Natural killer cell (primary cell): ENCODE measurements at regions not wholly inside any gene's neighbourhood (a gene's known extent, or its start where the extent isn't known, plus 50 kb on each side); places are given as distances from the start of the nearest gene placed in this dataset.
"Not testable (repeated sequence)": the region's sequence is repeated elsewhere in the genome, so short reads cannot be mapped to it uniquely, and the experiment has no call there.

ENCODE experiments used
- ATAC-seq, 3 donors: fragments of 150-1000 bp in 2 of 3; fragments of 200-7000 bp in 1 of 3; cut with Tn5 transposase; 1 replicate in 1 of 3; 2 replicates in 2 of 3; pipeline ENCODE4 v1.10.0; 2021; ENCODE audit warnings: mild to moderate bottlenecking in 2 of 3, moderate library complexity in 2 of 3
- DNase-seq, 2 donors: peaks; one replicate each; pipeline versions ENCODE4 v3.0.0 to v3.0.0-alpha.2; 2013 to 2021; ENCODE audit warnings: mixed read lengths in 1 of 2
- H3K27ac ChIP-seq: one replicate; pipeline ENCODE4 v1.5.1; 2013; ENCODE audit warnings: mild to moderate bottlenecking, low read length
- H3K27me3 ChIP-seq: one replicate; pipeline ENCODE4 v1.6.1; 2013; ENCODE audit warnings: low read length; ENCODE audit not compliant: control insufficient read depth, insufficient read depth
- H3K36me3 ChIP-seq: one replicate; pipeline ENCODE4 v1.6.1; 2013; ENCODE audit warnings: low read length; ENCODE audit not compliant: control insufficient read depth, insufficient read depth
- H3K4me1 ChIP-seq: one replicate; pipeline ENCODE4 v1.6.1; 2013; ENCODE audit warnings: low read length; ENCODE audit not compliant: control insufficient read depth, insufficient read depth
- H3K4me3 ChIP-seq: one replicate; pipeline ENCODE4 v1.5.1; 2013; ENCODE audit warnings: low read length
- H3K9me3 ChIP-seq: one replicate; pipeline ENCODE4 v1.6.1; 2013; ENCODE audit warnings: low read length; ENCODE audit not compliant: control insufficient read depth, insufficient read depth
- H3K27ac Mint-ChIP-seq, 2 donors: one replicate each; pipeline ENCODE4 v1.8.0; 2022; ENCODE audit warnings: mild to moderate bottlenecking in 2 of 2, mixed read lengths in 2 of 2, moderate library complexity in 1 of 2
- H3K27me3 Mint-ChIP-seq, 2 donors: one replicate each; pipeline ENCODE4 v1.8.0; 2022; ENCODE audit warnings: low read depth in 2 of 2, mixed read lengths in 2 of 2
- H3K36me3 Mint-ChIP-seq: one replicate; pipeline ENCODE4 v1.8.0; 2022; ENCODE audit warnings: mixed read lengths
- H3K4me1 Mint-ChIP-seq, 2 donors: one replicate each; pipeline ENCODE4 v1.8.0; 2022; ENCODE audit warnings: mixed read lengths in 2 of 2
- H3K4me3 Mint-ChIP-seq: one replicate; pipeline ENCODE4 v1.8.0; 2022; ENCODE audit warnings: mild to moderate bottlenecking, moderate library complexity, mixed read lengths
- H3K9me3 Mint-ChIP-seq, 2 donors: one replicate each; pipeline ENCODE4 v1.8.0; 2022; ENCODE audit warnings: mixed read lengths in 2 of 2
- CTCF ChIP-seq: fragments of 200-600 bp; IDR thresholded peaks from one replicate; pipeline ENCODE4 v1.8.0; 2022; ENCODE audit warnings: antibody characterized with exemption
- WGBS: methylation state at CpG from one replicate; pipeline ENCODE4 v1.1.7; 2013; ENCODE audit warnings: missing lambda C conversion rate; ENCODE audit not compliant: insufficient coverage; 5-methylcytosine and 5-hydroxymethylcytosine counted together
- intact Hi-C: fragments of 100-400 bp; cut with micrococcal nuclease; formaldehyde crosslinking; loops from one replicate; pipeline ENCODE4 v1.14.2; 2022

GRCh38 chr5:101461455-101461854 lies 558.4 kb upstream of the ST8SIA4 start:
- intact Hi-C loops, result no loop called here
- no peak overlapping the region for H3K4me3 ChIP-seq
- Mint-ChIP-seq H3K9me3 (peaks cover 0 to 6% of the 10 kb centered on the region in 2 donors), H3K36me3 (no peaks in the 10 kb centered on the region), H3K27ac (no peak overlapping the region), H3K4me3 (no peak overlapping the region), H3K27me3 (no peaks in the 10 kb centered on the region), H3K4me1 (no peaks in the 10 kb centered on the region)
- no peak overlapping the region for H3K27ac ChIP-seq
- no peaks in the 10 kb centered on the region for H3K9me3 ChIP-seq
- no peak for TF ChIP-seq CTCF
- ATAC-seq (no peak), DNase-seq (no peak)
- no peaks in the 10 kb centered on the region for H3K27me3 ChIP-seq
- H3K36me3 ChIP-seq, result no peaks in the 10 kb centered on the region
- no peaks in the 10 kb centered on the region for H3K4me1 ChIP-seq

- no peaks in the 10 kb centered on the region for H3K27me3 Mint-ChIP-seq
- peaks cover 0 to 2% of the 10 kb centered on the region in 2 donors for H3K9me3 Mint-ChIP-seq
- H3K27ac Mint-ChIP-seq, result no peak overlapping the region
- no peaks in the 10 kb centered on the region for H3K4me1 Mint-ChIP-seq
- intact Hi-C loops, result no loop called here
- no peak overlapping the region for H3K4me3 Mint-ChIP-seq
- no peak for TF ChIP-seq CTCF
- Histone ChIP-seq H3K27me3 (no peaks in the 10 kb centered on the region), H3K4me3 (no peak overlapping the region), H3K4me1 (no peaks in the 10 kb centered on the region), H3K9me3 (no peaks in the 10 kb centered on the region), H3K36me3 (no peaks in the 10 kb centered on the region), H3K27ac (no peak overlapping the region)
- no peaks in the 10 kb centered on the region for H3K36me3 Mint-ChIP-seq
- DNase-seq (no peak), ATAC-seq (no peak)
- WGBS, result no CpG with 5 or more reads among the region's 4 CpGs
Observed at GRCh38 chr5:101458587-101458986, 555.5 kb upstream of the ST8SIA4 start.

GRCh38 chr5:101455851-101456250 lies 552.8 kb upstream of the ST8SIA4 start:
- H3K9me3 Mint-ChIP-seq, result peaks cover 2 to 5% of the 10 kb centered on the region in 2 donors
- Histone ChIP-seq H3K27me3 (no peaks in the 10 kb centered on the region), H3K27ac (no peak overlapping the region), H3K4me3 (no peak overlapping the region), H3K4me1 (no peaks in the 10 kb centered on the region), H3K36me3 (no peaks in the 10 kb centered on the region), H3K9me3 (no peaks in the 10 kb centered on the region)
- intact Hi-C loops, result no loop called here
- DNase-seq, result no peak
- no peaks in the 10 kb centered on the region for H3K27me3 Mint-ChIP-seq
- no peak overlapping the region for H3K27ac Mint-ChIP-seq
- no peak for TF ChIP-seq CTCF
- WGBS, result no CpG with 5 or more reads among the region's 2 CpGs
- no peaks in the 10 kb centered on the region for H3K4me1 Mint-ChIP-seq
- H3K4me3 Mint-ChIP-seq, result no peak overlapping the region
- no peak for ATAC-seq
- no peaks in the 10 kb centered on the region for H3K36me3 Mint-ChIP-seq

GRCh38 chr5:101455048-101455447 lies 552.0 kb upstream of the ST8SIA4 start:
- Mint-ChIP-seq H3K9me3 (peaks cover 2 to 5% of the 10 kb centered on the region in 2 donors), H3K27me3 (no peaks in the 10 kb centered on the region), H3K4me1 (no peaks in the 10 kb centered on the region), H3K36me3 (no peaks in the 10 kb centered on the region), H3K4me3 (no peak overlapping the region), H3K27ac (no peak overlapping the region)
- no peak overlapping the region for H3K4me3 ChIP-seq
- H3K36me3 ChIP-seq, result no peaks in the 10 kb centered on the region
- intact Hi-C loops, result no loop called here
- H3K9me3 ChIP-seq, result no peaks in the 10 kb centered on the region
- no peak for DNase-seq
- TF ChIP-seq CTCF, result no peak
- WGBS, result 100% methylated on average over 1 of the region's 1 CpG
- H3K4me1 ChIP-seq, result no peaks in the 10 kb centered on the region
- H3K27me3 ChIP-seq, result no peaks in the 10 kb centered on the region
- no peak overlapping the region for H3K27ac ChIP-seq
- ATAC-seq, result no peak

GRCh38 chr5:101442281-101442680 lies 539.2 kb upstream of the ST8SIA4 start:
- H3K36me3 Mint-ChIP-seq, DNase-seq, H3K9me3 ChIP-seq, H3K4me3 ChIP-seq, H3K27ac Mint-ChIP-seq, H3K4me1 ChIP-seq, H3K36me3 ChIP-seq, H3K4me3 Mint-ChIP-seq, intact Hi-C loops, H3K27me3 ChIP-seq, H3K27ac ChIP-seq, H3K4me1 Mint-ChIP-seq, ATAC-seq, H3K27me3 Mint-ChIP-seq: not testable (repeated sequence)
- peaks cover 14 to 21% of the 10 kb centered on the region in 2 donors for H3K9me3 Mint-ChIP-seq
- 89% methylated on average over 8 of the region's 8 CpGs for WGBS
